K562 (cell line): ENCODE measurements at regions not wholly inside any gene's neighbourhood (a gene's known extent, or its start where the extent isn't known, plus 50 kb on each side); places are given as distances from the start of the nearest gene placed in this dataset.

Experiments
- ATAC-seq: fragments of 200-7000 bp; cut with Tn5 transposase; 3 replicates; pipeline ENCODE4 v1.9.1; 2020; ENCODE audit warnings: moderate library complexity
- BruUV-seq: library from RNA; stranded (reverse); fragments of 400-500 nt; replicated peaks from 2 replicates; lab custom pipeline; 2021; lab: Mats Ljungman, UMichigan
- CTCF ChIA-PET: fragments of 300-600 bp; formaldehyde crosslinking; extraction: SDS; loops from one replicate; lab custom pipeline; 2021; ENCODE audit warnings: low intra/inter-chr PET ratio; lab: Yijun Ruan, JAX
- POLR2A ChIA-PET: fragments of 300-600, 350-650 bp; sonication (Branson Sonifier 250); formaldehyde crosslinking; extraction: SDS; loops from one replicate; lab custom pipeline; 2021; ENCODE audit warnings: antibody characterized with exemption, inconsistent platforms; lab: Yijun Ruan, JAX
- DNase-seq, 4 experiments: peaks; one replicate each; pipeline versions ENCODE4 v3.0.0 to v3.0.0-alpha.2; 2011 to 2018; ENCODE audit warnings: low spot score in 3 of 4, mixed read lengths in 3 of 4; ENCODE audit errors: extremely low read depth in 1 of 4
- FAIRE-seq: peaks from 2 replicates; lab custom pipeline; 2011; peaks lifted over from hg19 to GRCh38; lab: Jason Lieb, UNC
- H2AFZ ChIP-seq: 2 replicates; pipeline ENCODE4 v1.6.0; 2011; ENCODE audit warnings: low read depth, low read length, control low read depth, inconsistent platforms
- H3K27ac ChIP-seq: fragments of 200-600 bp; 3 replicates; pipeline ENCODE4 v1.8.0; 2011; ENCODE audit warnings: low read depth, mild to moderate bottlenecking, control low read depth, inconsistent platforms, low read length, moderate library complexity, mixed read lengths; ENCODE audit errors: extremely low read depth
- H3K27me3 ChIP-seq, 2 experiments: fragments of 300-600 bp in 1 of 2; 2 replicates in 1 of 2; 3 replicates in 1 of 2; pipeline versions ENCODE4 v1.6.0 to v1.8.0; 2011; ENCODE audit warnings: inconsistent platforms in 2 of 2, low read length in 2 of 2, mild to moderate bottlenecking in 1 of 2, mixed read lengths in 1 of 2, moderate library complexity in 1 of 2; ENCODE audit not compliant: control insufficient read depth in 2 of 2, insufficient read depth in 2 of 2
- H3K36me3 ChIP-seq: fragments of 300-600 bp; 3 replicates; pipeline ENCODE4 v1.8.0; 2011; ENCODE audit warnings: mild to moderate bottlenecking, low read length, inconsistent platforms; ENCODE audit not compliant: control insufficient read depth, insufficient read depth
- H3K4me1 ChIP-seq, 2 experiments: fragments of 200-600 bp in 1 of 2; replicated peaks in 1 of 2; 2 replicates in 1 of 2; 3 replicates in 1 of 2; pipeline versions ENCODE4 v1.5.1 to v1.8.0; 2011; ENCODE audit warnings: inconsistent platforms in 2 of 2, low read length in 2 of 2, mild to moderate bottlenecking in 1 of 2, mixed read lengths in 1 of 2, moderate library complexity in 1 of 2; ENCODE audit not compliant: control insufficient read depth in 2 of 2, insufficient read depth in 2 of 2
- H3K4me2 ChIP-seq: 2 replicates; pipeline ENCODE4 v1.6.1; 2011; ENCODE audit warnings: low read length, control low read depth, inconsistent platforms, mixed read lengths; ENCODE audit not compliant: insufficient read depth
- H3K4me3 ChIP-seq: fragments of 200-600 bp; sonication (generic), shearing (Covaris generic); 2 replicates; pipeline ENCODE4 v1.5.1; 2016; ENCODE audit warnings: control low read depth, inconsistent platforms
- H3K79me2 ChIP-seq: fragments of 200-600 bp; 3 replicates; pipeline ENCODE4 v1.8.0; 2011; ENCODE audit warnings: low read length, inconsistent platforms; ENCODE audit not compliant: control insufficient read depth, insufficient read depth
- H3K9ac ChIP-seq, 2 experiments: 2 replicates each; pipeline versions ENCODE4 v1.6.0 to v1.6.1; 2011; ENCODE audit warnings: low read depth in 2 of 2, low read length in 2 of 2, control low read depth in 1 of 2, inconsistent platforms in 1 of 2, mild to moderate bottlenecking in 1 of 2, mixed read lengths in 1 of 2; ENCODE audit not compliant: insufficient read depth in 1 of 2
- H3K9me1 ChIP-seq: one replicate; pipeline ENCODE4 v1.6.0; 2011; ENCODE audit warnings: inconsistent platforms, mild to moderate bottlenecking, low read length, moderate library complexity; ENCODE audit not compliant: control insufficient read depth, insufficient read depth
- H3K9me3 ChIP-seq: replicated peaks from 2 replicates; pipeline ENCODE4 v1.5.1; 2011; ENCODE audit warnings: low read depth, low read length, inconsistent platforms; ENCODE audit not compliant: control insufficient read depth, insufficient read depth
- H4K20me1 ChIP-seq: replicated peaks from 2 replicates; pipeline ENCODE4 v1.6.1; 2011; ENCODE audit warnings: low read length, inconsistent platforms, mixed read lengths; ENCODE audit not compliant: control insufficient read depth, insufficient read depth
- LEF1 ChIP-seq: fragments of 450-650 bp; IDR thresholded peaks from 2 replicates; pipeline ENCODE4 v1.6.1; 2016; ENCODE audit warnings: mild to moderate bottlenecking
- SNIP1 ChIP-seq: fragments of 450-650 bp; IDR thresholded peaks from 2 replicates; pipeline ENCODE4 v1.7.1; 2017; ENCODE audit warnings: low read depth, mild to moderate bottlenecking
- WGBS: fragments of 100-300 bp; shearing (Covaris generic); methylation state at CpG from one replicate; pipeline ENCODE4 v1.1.6; 2016; ENCODE audit warnings: low coverage, mixed read lengths; ENCODE audit not compliant: insufficient coverage; ENCODE audit errors: missing lambda C conversion rate; 5-methylcytosine and 5-hydroxymethylcytosine counted together
- in situ Hi-C: fragments of 300-500 bp; cut with MboI; formaldehyde crosslinking; loops from 4 replicates; pipeline ENCODE4 v1.15.0; 2018; ENCODE audit warnings: inconsistent platforms, mixed read lengths
- intact Hi-C: fragments of 100-400 bp; cut with micrococcal nuclease; formaldehyde crosslinking; loops from 2 replicates; pipeline ENCODE4 v1.14.2; 2022
- TF ChIP-seq, protein P1 (sequence below): fragments of 450-650 bp; IDR thresholded peaks from 2 replicates; pipeline ENCODE4 v1.6.1; 2016
- TF ChIP-seq, protein P2 (sequence below): fragments of 250-450 bp; sonication (Bioruptor Pico); IDR thresholded peaks from 2 replicates; pipeline ENCODE4 v1.4.0; 2020; ENCODE audit warnings: mild to moderate bottlenecking

DNA sequence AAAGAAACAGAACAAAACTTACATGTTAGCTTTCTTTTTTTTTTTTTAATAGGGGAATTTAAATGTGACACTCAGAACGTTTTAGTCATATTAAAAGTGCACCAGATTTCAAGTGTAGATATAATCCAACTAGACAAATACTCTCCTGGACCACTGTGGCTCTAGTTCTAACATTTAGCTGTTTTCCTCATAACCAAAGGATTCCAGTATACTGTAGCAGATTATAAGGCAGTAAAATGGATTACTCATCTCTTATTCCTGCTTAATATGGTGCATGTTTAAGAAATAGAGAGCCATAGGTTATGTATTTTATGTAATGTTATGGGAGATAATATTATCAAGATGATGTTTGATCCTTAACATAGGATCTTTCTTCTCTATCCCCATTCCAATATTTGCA is 1339.5 kb upstream of the AGA start (continued):
- TF ChIP-seq SNIP1: no peak
- TF ChIP-seq, protein P1, sequence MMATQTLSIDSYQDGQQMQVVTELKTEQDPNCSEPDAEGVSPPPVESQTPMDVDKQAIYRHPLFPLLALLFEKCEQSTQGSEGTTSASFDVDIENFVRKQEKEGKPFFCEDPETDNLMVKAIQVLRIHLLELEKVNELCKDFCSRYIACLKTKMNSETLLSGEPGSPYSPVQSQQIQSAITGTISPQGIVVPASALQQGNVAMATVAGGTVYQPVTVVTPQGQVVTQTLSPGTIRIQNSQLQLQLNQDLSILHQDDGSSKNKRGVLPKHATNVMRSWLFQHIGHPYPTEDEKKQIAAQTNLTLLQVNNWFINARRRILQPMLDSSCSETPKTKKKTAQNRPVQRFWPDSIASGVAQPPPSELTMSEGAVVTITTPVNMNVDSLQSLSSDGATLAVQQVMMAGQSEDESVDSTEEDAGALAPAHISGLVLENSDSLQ: no peak
- TF ChIP-seq LEF1: no peak
- TF ChIP-seq, protein P2, sequence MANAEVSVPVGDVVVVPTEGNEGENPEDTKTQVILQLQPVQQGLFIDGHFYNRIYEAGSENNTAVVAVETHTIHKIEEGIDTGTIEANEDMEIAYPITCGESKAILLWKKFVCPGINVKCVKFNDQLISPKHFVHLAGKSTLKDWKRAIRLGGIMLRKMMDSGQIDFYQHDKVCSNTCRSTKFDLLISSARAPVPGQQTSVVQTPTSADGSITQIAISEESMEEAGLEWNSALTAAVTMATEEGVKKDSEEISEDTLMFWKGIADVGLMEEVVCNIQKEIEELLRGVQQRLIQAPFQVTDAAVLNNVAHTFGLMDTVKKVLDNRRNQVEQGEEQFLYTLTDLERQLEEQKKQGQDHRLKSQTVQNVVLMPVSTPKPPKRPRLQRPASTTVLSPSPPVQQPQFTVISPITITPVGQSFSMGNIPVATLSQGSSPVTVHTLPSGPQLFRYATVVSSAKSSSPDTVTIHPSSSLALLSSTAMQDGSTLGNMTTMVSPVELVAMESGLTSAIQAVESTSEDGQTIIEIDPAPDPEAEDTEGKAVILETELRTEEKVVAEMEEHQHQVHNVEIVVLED (CRISPR knock-in tag): no peak

DNA sequence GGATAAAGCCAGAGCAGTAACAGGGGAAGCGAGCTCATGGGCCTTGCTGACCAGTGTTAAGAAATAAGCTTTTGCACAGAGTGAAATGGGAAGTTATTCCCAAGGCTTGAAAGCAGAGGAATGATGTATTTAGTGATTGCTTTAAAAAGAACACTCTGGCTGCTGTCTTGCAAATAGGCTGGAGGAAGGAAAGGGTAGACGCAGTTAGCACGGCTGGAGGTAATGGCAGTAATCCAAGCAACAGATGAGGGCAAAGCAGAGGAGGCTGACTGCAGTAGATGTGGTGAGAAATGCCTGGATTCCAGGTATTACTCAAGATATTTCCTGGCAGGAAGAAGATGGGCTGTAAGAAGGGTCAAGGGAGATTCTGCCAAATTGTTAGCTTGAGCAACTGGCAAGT is 1342.3 kb upstream of the AGA start:
- Histone ChIP-seq H3K4me2 (no peak overlapping the region), H3K4me1 (no peaks in the 10 kb centered on the region), H4K20me1 (no peaks in the 10 kb centered on the region), H3K9ac (no peak overlapping the region), H3K9me3 (no peaks in the 10 kb centered on the region), H2AFZ (no peak overlapping the region), H3K4me3 (no peak overlapping the region), H3K36me3 (no peaks in the 10 kb centered on the region), H3K27me3 (no peaks in the 10 kb centered on the region), H3K79me2 (no peaks in the 10 kb centered on the region), H3K9me1 (no peaks in the 10 kb centered on the region), H3K27ac (no peak overlapping the region)
- 3% methylated on average over 3 of the region's 3 CpGs for WGBS
- intact Hi-C loops (no loop called here), in situ Hi-C loops (no loop called here)
- TF ChIP-seq, protein P2 (CRISPR knock-in tag): no peak
- ATAC-seq (no peak), FAIRE-seq (no peak), DNase-seq (no peak)
- BruUV-seq: no TSS peak
- ChIA-PET CTCF (no interaction called here), POLR2A (no interaction called here)
